ENCODE measurements at regions not wholly inside any gene's neighbourhood (a gene's known extent, or its start where the extent isn't known, plus 50 kb on each side); places are given as distances from the start of the nearest gene placed in this dataset.

DNA sequence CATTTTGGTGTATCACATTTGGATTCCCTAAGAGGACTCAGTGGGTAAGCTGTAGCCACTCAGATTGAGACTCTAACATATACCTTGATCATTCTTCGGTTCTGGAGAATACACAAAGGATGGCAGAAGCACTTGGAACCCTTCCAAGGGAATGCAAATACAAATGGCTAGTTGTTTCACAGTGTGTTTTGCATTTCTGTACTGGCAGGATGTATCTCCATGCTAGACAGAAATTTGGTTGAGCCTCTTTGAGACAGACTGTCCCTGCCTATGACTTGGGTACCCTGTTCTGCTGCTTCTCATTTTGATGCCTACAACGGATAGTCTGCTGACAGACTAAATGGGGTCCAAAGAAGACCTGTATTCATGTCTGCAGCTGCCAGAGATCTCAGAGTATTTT is 273.5 kb downstream of the TMEM38B start:
- H3K9me3 ChIP-seq (ENCODE audit: severe bottlenecking), result no peaks in the 10 kb centered on the region
- no peaks in the 10 kb centered on the region for H3K27me3 ChIP-seq (ENCODE audit: insufficient read depth, low read depth, severe bottlenecking)
- TF ChIP-seq CTCF (IDR thresholded peaks at IDR 0.05; ENCODE audit: low read depth, low read length), result no peak
- DNase-seq, result no peak
- no peaks in the 10 kb centered on the region for H3K36me3 ChIP-seq
- no peak overlapping the region for H3K27ac ChIP-seq
- no peak overlapping the region for H3K4me3 ChIP-seq (ENCODE audit: low read depth, low read length)

DNA sequence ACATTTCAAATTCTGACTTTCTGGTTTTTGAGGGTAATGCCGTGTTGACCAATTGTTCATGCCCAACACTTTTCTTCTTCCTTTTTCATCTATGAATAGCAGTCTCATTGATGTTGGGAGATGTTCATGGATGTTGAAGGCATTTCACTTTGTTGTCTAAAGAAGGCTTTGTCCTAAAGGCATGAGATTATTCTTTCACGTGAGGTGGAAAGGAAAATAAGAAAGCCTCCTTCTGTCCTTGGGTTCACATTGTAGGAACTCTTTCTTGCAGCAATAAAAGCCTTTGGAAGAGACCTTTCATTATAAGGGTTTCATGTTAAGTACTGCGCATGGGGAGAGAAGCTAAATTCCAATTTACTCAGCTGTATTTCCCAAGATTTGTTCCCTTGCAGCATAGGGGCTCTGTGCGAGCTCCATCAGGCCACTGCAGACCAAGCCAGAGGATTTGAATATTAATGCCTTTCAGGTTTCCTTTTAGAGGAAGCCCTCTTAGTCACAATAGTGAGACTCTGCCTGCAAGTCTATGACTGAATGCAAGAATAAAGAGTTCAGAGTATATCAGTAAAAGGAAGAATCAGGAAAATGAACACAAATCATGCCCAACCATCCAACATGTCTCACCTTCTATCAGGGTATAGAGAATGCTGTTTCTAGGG is 274.6 kb downstream of the TMEM38B start:
- no peak overlapping the region for H3K4me3 ChIP-seq (ENCODE audit: low read depth, low read length)
- H3K27me3 ChIP-seq (ENCODE audit: insufficient read depth, low read depth, severe bottlenecking), result no peaks in the 10 kb centered on the region
- no peaks in the 10 kb centered on the region for H3K9me3 ChIP-seq (ENCODE audit: severe bottlenecking)
- DNase-seq, result no peak
- H3K36me3 ChIP-seq, result no peaks in the 10 kb centered on the region
- no peak overlapping the region for H3K27ac ChIP-seq
- TF ChIP-seq CTCF (IDR thresholded peaks at IDR 0.05; ENCODE audit: low read depth, low read length), result no peak

GRCh38 chr9:105969636-105970035 is 275.3 kb downstream of the TMEM38B start:
- no peak for TF ChIP-seq CTCF (IDR thresholded peaks at IDR 0.05; ENCODE audit: low read depth, low read length)

GRCh38 chr9:105971986-105972385 is 277.6 kb downstream of the TMEM38B start:
- no peak for TF ChIP-seq CTCF (IDR thresholded peaks at IDR 0.05; ENCODE audit: low read depth, low read length)
- DNase-seq, result no peak
- no peaks in the 10 kb centered on the region for H3K9me3 ChIP-seq (ENCODE audit: severe bottlenecking)
- H3K36me3 ChIP-seq, result no peaks in the 10 kb centered on the region
- H3K4me3 ChIP-seq (ENCODE audit: low read depth, low read length), result no peak overlapping the region
- no peak overlapping the region for H3K27ac ChIP-seq
- no peaks in the 10 kb centered on the region for H3K27me3 ChIP-seq (ENCODE audit: insufficient read depth, low read depth, severe bottlenecking)

More at GRCh38 chr9:105969636-105970035, 275.3 kb downstream of the TMEM38B start:
- no peaks in the 10 kb centered on the region for H3K9me3 ChIP-seq (ENCODE audit: severe bottlenecking)
- H3K36me3 ChIP-seq, result no peaks in the 10 kb centered on the region
- H3K4me3 ChIP-seq (ENCODE audit: low read depth, low read length), result no peak overlapping the region
- DNase-seq, result no peak
- no peak overlapping the region for H3K27ac ChIP-seq
- H3K27me3 ChIP-seq (ENCODE audit: insufficient read depth, low read depth, severe bottlenecking), result no peaks in the 10 kb centered on the region

DNA sequence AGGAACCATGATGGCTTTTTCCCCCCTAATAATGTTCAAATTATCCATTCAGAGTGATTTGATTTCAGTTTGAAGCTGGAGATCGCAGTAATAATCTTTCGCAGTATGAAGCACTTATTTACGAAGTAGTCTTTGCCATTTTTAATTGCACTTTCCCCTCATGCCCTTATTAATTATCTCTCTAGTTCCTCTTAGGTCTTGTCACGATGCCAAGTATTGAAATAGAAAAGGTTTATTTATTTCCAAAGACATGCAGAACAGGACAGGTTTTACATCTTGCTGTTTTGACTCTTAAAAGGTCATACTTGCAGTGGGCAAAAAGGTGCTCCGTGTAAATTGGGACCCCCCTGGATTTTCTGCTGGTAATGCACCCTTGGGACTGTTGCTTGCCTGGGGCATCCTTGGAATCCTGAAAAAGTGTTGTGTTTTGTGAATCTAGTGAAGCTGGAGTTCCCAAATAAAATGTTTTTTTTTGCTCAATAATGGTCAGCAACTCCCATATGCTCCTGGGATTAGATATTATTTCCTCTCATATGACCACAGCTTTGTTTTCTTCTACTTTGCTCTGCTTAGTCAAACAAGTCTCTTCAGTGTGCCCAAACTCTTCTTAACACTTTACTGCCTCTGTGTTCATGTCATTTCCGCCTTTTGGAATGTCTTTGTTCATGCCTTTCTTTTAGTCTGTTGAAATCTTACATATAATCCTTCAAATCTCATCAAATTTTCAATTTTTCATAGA is 278.3 kb downstream of the TMEM38B start:
- H3K4me3 ChIP-seq (ENCODE audit: low read depth, low read length), result no peak overlapping the region
- no peak for DNase-seq
- H3K27me3 ChIP-seq (ENCODE audit: insufficient read depth, low read depth, severe bottlenecking), result no peaks in the 10 kb centered on the region
- no peaks in the 10 kb centered on the region for H3K9me3 ChIP-seq (ENCODE audit: severe bottlenecking)
- H3K36me3 ChIP-seq, result no peaks in the 10 kb centered on the region
- no peak overlapping the region for H3K27ac ChIP-seq
- TF ChIP-seq CTCF (IDR thresholded peaks at IDR 0.05; ENCODE audit: low read depth, low read length), result no peak

Data from WERI-Rb-1 (cell line).